ENCODE measurements at regions not wholly inside any gene's neighbourhood (a gene's known extent, or its start where the extent isn't known, plus 50 kb on each side); places are given as distances from the start of the nearest gene placed in this dataset.
"Not testable (repeated sequence)": the region's sequence is repeated elsewhere in the genome, so short reads cannot be mapped to it uniquely, and the experiment has no call there.

GRCh38 chr6:26754212-26754611 lies 94.7 kb upstream of the ZNF322 start:
- Histone ChIP-seq H3K4me1 (ENCODE audit: insufficient read depth, low read length) (peaks cover 14% of the 10 kb centered on the region), H3K27me3 (ENCODE audit: control insufficient read depth in 1 of 2, insufficient read depth in 2 of 2, low read length in 2 of 2) (peaks cover 1 to 14% of the 10 kb centered on the region in 2 experiments; a peak in 2 of 5 replicates), H2AFZ (ENCODE audit: low read length) (no peak overlapping the region), H4K20me1 (ENCODE audit: insufficient read depth, low read length) (no peaks in the 10 kb centered on the region), H3K9ac (ENCODE audit: insufficient read depth, low read depth, low read length) (no peak overlapping the region), H3K4me3 (replicated peaks in 1 of 3; ENCODE audit: insufficient read depth in 1 of 3, low read depth in 2 of 3, low read length in 3 of 3) (peak overlapping the region in 1 of 3 experiments; percentile 48; a peak in 1 of 6 replicates), H3K36me3 (replicated peaks in 1 of 2; ENCODE audit: control insufficient read depth in 1 of 2, insufficient read depth in 2 of 2, low read length in 2 of 2) (no peaks in the 10 kb centered on the region), H3K4me2 (ENCODE audit: low read depth, low read length) (peak overlapping the region; percentile 50), H3K27ac (ENCODE audit: extremely low read length, insufficient read depth, low read length) (no peak overlapping the region), H3K79me2 (ENCODE audit: insufficient read depth, low read length) (no peaks in the 10 kb centered on the region), H3K9me3 (ENCODE audit: low read length) (no peaks in the 10 kb centered on the region)
- in situ Hi-C loops (cut with HindIII; ENCODE audit: extremely low pct_ligation_motif_present, low pct_unique_long_range_greater_than_20kb): no loop called here
- intact Hi-C loops (cut with micrococcal nuclease; ENCODE audit: unreplicated experiment): no loop called here
- ChIA-PET POLR2A (no interaction called here), CTCF (ENCODE audit: low intra/inter-chr PET ratio, low total read pairs) (no interaction called here)
- TF ChIP-seq MAFF (IDR thresholded peaks at IDR 0.05; ENCODE audit: low read depth, low read length): peak; percentile 72
- no peak for TF ChIP-seq ZNF160 (CRISPR knock-in tag; IDR thresholded peaks at IDR 0.05)
- peak; percentile 72 to 83 for TF ChIP-seq MAFK (conservative IDR thresholded peaks at IDR 0.05 in 1 of 2, IDR thresholded peaks at IDR 0.05 in 1 of 2; ENCODE audit: low read length in 2 of 2)
- ATAC-seq: peak; percentile 44; the same call in 2 of the 3 replicates
- BruUV-seq (replicated peaks): no TSS peak
- no peak for FAIRE-seq
- DNase-seq (ENCODE audit: low spot score): no peak
- WGBS (ENCODE audit: low lambda C conversion rate): 25% methylated on average over 12 of the region's 15 CpGs

- H3K36me3 ChIP-seq (replicated peaks in 1 of 2; ENCODE audit: control insufficient read depth in 1 of 2, insufficient read depth in 2 of 2, low read length in 2 of 2); H3K79me2 ChIP-seq (ENCODE audit: insufficient read depth, low read length); H3K9ac ChIP-seq (ENCODE audit: insufficient read depth, low read depth, low read length); CTCF ChIA-PET (ENCODE audit: low intra/inter-chr PET ratio, low total read pairs); in situ Hi-C loops (cut with HindIII; ENCODE audit: extremely low pct_ligation_motif_present, low pct_unique_long_range_greater_than_20kb); H4K20me1 ChIP-seq (ENCODE audit: insufficient read depth, low read length); DNase-seq (ENCODE audit: low spot score); POLR2A ChIA-PET; intact Hi-C loops (cut with micrococcal nuclease; ENCODE audit: unreplicated experiment); FAIRE-seq; BruUV-seq (replicated peaks); H3K27ac ChIP-seq (ENCODE audit: extremely low read length, insufficient read depth, low read length); H3K9me3 ChIP-seq (ENCODE audit: low read length); H2AFZ ChIP-seq (ENCODE audit: low read length): not testable (repeated sequence)
- Histone ChIP-seq H3K4me2 (ENCODE audit: low read depth, low read length) (peak overlapping the region; percentile 50), H3K27me3 (ENCODE audit: control insufficient read depth in 1 of 2, insufficient read depth in 2 of 2, low read length in 2 of 2) (peaks cover 1 to 14% of the 10 kb centered on the region in 2 experiments; a peak in 2 of 5 replicates), H3K4me1 (ENCODE audit: insufficient read depth, low read length) (peaks cover 14% of the 10 kb centered on the region), H3K4me3 (replicated peaks in 1 of 3; ENCODE audit: insufficient read depth in 1 of 3, low read depth in 2 of 3, low read length in 3 of 3) (peak overlapping the region in 2 of 3 experiments; percentile 7 to 48; a peak in 2 of 6 replicates)
- ATAC-seq: 0 out of 3 replicates have a peak, but pooled peaks have one; percentile 34
- 13% methylated on average over 8 of the region's 20 CpGs for WGBS (ENCODE audit: low lambda C conversion rate)
These were observed 95.3 kb upstream of the ZNF322 start for GRCh38 chr6:26754801-26755200.

Measured in HepG2 (cell line).